T47D (cell line): ENCODE measurements at regions not wholly inside any gene's neighbourhood (a gene's known extent, or its start where the extent isn't known, plus 50 kb on each side); places are given as distances from the start of the nearest gene placed in this dataset.

Experiments
- DNase-seq, 2 experiments: peaks; one replicate each; pipeline versions ENCODE4 v3.0.0 to v3.0.0-alpha.2; 2011 to 2012; ENCODE audit warnings: low read depth in 1 of 2, low spot score in 1 of 2
- JUND ChIP-seq: IDR thresholded peaks from 2 replicates; pipeline ENCODE4 v1.6.1; 2012; ENCODE audit warnings: low read depth
- in situ Hi-C: cut with HindIII; loops from 2 replicates; pipeline ENCODE4 v1.10.0; 2016; ENCODE audit warnings: low sequenced_read_pairs, low pct_unique_long_range_greater_than_20kb

DNA sequence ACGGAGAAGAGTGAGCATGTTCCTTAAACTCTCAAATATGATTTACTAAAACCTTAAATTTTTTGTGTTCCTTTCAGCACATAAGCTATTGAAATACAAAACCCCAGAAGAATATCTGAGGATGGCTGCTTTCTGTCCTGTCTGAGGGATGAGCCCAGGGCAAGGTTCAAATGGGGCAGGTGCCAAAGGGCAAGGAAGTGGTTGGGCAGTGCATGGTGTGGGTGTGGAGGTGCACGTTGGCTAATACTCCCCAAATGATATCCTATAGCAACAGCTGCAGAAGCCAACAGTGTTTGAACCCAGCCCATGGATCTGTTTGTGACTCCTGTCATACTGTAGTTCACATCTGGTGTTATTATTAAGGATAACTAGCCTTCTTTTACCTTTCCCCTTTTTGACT, 183.0 kb downstream of the CDCA7 start:
- TF ChIP-seq JUND = no peak
- in situ Hi-C loops = no loop called here
- no peak for DNase-seq

DNA sequence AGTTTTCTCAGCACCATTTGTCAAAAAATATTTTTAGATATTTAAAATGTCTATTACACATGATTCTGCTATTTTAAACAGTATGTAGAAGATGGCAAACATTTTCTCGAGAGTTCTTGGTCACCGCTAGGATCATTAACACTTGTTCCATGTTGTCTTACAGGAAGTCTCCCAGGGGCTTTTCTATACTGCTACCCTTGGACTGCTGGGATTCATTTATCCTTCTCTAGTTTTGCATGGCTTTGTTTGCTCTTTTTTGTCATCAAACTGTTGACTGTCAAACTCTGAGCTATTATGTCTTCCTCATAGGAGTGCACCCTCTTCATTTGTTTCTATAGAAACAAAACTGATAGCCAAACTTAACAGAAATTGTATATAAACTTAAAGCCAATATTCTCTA, 184.9 kb downstream of the CDCA7 start:
- no peak for TF ChIP-seq JUND
- in situ Hi-C loops = no loop called here
- DNase-seq = no peak

DNA sequence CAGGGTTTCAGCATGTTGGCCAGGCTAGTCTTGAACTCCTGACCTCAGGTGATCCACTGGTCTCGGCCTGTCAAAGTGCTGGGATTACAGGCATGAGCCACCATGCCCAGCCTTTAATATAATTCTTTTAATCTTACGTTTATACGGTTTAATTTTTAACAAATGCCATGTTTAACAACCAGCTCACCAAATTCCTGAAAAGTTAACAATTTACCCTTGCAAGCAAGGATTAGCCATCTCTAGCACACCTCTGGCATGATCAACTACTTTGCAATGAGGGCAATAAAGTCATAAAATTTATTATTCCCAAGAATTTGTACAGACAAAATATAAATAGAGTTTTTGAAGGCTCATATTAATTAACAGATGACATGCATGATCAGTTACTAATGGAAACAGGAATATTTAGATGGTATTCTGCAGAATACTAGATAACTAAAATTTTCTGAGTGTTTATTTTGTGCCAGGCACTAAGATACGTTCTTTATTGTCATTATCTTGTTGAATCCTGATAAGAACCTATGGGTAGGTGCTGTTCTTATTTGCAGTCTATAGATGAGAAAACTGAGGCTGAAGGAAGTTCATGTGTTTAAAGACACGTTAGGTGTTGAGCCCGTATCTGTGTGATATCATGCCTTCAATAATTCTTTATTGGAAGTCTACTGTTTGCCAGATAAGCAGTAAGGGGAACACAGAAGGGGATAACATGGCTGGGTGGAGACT, 190.1 kb downstream of the CDCA7 start:
- in situ Hi-C loops = no loop called here
- no peak for DNase-seq
- TF ChIP-seq JUND = no peak

DNA sequence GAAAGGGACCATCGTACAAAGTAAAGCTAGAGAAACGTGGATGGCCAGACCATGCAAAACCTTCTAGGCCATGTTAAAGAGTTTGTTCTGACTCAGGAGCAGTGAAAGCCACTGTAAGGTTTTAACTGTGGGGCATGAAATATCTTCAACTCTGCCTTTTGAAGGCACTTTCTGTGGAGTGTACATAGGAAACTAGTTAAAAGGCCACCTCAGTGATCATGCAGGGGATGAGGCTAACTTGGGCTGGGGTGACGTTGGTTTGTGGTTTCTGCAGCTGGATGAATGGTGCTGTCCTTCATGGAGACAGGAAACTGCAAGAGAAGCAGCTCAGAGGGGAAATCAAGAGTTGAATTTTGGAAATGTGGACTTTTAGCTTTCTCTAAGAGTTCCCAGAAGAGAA, 190.7 kb downstream of the CDCA7 start:
- TF ChIP-seq JUND = no peak
- in situ Hi-C loops = no loop called here
- DNase-seq = no peak

DNA sequence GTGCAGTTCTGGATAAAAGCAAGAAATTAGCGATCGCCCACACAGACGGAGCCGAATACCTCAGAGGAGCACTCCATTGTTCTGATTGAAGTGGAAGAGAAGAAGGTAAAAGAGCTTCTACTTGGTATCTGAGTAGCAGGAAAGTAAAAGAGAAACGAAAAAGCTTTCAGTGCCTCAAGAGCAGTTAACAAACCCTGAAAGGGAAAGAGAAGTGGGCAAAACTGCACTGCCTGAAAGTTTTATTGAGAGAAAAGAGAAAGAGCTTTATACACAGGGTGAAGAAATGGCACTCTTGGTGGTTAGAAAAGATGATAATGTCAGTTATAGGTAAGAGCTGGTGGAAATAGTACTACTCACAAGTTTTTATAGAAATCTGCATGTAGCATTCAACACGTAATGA, 192.8 kb downstream of the CDCA7 start:
- no peak for DNase-seq
- no peak for TF ChIP-seq JUND
- in situ Hi-C loops = no loop called here

DNA sequence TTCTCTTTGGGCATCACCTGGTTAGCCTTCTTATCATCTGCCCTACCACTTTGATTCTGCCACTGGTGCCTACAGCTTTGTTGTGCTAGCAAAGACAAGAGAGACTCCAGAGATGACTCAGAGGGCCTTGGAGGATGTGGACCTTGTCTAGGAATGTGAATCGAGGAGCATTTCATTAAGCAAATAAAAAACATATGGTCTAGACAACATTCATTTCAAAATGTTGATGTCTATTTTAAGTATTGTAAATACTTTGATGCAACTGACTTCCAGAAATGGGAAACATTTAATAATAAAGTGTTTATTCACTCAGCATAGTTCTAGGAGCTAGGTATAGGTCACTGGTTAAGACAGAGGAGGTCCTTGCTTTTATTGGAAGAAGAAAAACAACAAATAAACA, 195.5 kb downstream of the CDCA7 start:
- no peak for TF ChIP-seq JUND
- DNase-seq = no peak
- in situ Hi-C loops = no loop called here

DNA sequence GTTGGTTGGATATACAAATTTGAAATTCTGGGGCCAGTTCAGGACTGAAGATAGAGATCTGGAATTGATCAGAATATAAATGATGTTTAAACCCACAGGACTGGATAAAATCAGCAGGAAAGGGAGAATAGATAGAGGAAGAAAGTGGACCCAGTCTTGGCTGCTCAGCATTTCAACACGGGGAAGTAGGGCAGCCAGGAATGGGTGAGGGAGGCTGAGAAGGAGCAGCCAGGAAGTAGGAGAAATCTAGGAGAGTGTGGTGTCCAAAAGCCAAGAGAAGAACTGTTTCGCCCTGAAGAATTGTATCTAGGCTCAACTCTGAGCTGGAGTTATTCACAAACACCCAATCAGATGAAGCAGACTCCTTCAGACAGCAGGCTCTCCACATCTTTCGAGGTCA, 197.9 kb downstream of the CDCA7 start:
- no peak for DNase-seq
- in situ Hi-C loops = no loop called here
- TF ChIP-seq JUND = no peak

DNA sequence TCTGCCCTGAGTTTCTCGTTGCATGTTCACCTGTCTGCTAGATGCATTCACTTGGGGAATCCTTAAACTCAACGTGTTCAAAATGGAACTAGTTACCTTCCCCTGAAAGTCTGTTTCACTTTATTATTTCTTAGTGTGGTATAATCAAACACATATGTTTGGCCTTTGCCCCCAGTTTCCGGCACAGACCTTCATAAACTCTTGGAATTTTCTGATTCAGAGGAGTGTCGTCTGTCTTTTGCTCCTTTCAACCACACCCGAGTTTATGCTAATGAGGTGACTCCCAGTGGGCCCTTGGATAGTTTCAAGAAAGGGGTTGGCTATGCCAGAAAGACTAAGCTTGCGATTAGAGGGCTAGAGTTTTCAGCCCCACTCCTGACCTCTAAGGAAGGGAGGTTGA, 198.9 kb downstream of the CDCA7 start:
- DNase-seq = no peak
- in situ Hi-C loops = no loop called here
- no peak for TF ChIP-seq JUND

DNA sequence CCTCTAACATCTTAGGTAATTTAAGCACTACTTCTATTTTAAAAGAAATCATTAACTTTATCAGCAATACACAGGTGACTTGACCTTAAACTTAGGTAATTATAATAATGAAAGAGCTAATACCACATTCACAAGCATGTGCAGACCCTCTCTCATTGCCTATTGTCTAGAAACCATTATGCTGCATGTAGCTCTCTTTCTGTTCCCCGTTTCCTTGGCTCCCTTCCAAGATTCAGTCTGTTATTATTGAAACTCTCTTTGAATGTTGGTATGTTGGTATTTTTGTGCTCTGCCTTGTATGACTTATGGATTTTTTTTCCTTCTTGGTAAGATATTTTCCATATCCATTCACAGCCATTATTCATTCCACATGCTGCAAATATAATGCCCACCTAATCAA, 201.2 kb downstream of the CDCA7 start:
- no peak for TF ChIP-seq JUND
- DNase-seq = peak in 1 of 2 experiments; percentile 6
- in situ Hi-C loops = no loop called here

DNA sequence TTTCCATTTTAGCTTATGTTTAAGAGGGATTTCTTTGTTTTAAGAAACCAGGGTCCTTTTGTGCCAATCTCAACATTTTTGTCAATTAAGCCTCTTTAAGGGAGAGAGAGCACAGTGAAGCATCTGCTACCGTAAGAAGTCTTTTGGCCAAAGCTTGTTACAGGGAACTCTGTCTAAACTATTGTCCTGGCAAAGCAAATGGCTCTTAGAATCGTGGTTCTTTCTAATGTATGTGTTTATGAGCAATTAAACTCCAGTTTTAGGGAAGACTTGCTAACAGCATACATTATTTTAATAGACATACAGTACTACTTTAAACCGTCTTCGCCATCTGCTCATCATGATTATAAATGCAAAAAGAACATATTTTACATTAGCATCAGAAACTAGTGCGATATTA, 202.1 kb downstream of the CDCA7 start:
- in situ Hi-C loops = no loop called here
- DNase-seq = no peak
- TF ChIP-seq JUND = no peak

DNA sequence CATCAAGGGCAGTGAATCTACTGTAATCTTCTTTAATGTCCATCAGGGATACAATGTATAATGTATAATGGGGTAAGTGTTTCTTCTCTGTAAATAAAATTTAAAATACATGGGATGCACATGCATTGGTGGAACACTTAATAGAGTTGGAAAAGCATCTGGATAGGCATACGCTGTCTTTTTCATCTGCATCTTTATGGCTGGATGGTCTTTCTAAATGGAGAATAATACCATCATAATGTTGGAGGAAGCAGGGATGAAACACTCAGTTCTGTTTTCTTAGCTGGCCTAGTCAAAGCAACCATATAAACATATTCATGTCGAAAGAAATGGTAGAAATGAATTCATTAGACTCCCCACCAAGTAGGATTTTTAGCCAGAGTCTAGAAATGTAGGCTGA, 202.8 kb downstream of the CDCA7 start:
- TF ChIP-seq JUND = no peak
- in situ Hi-C loops = no loop called here
- DNase-seq = no peak

DNA sequence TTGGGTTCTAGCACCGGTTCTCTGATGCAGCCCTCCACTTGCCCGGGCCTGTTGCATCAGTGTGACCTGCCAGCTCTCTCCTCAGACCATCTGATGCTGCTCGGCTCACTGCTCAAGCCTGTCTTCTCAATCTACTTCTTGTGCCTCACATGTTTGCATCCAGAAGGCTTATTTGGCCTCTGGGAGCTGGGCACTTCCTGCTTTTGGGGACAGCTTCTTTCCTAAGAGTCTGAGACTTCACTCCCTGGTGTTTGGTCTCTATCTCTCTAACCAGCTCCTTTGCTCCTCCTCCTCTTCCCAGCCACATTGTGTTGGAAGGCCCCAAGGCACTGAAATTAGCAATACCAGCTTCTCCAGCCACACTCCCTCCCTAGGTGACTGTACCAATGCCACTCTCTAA, 212.8 kb downstream of the CDCA7 start:
- DNase-seq = no peak
- no peak for TF ChIP-seq JUND
- in situ Hi-C loops = no loop called here

DNA sequence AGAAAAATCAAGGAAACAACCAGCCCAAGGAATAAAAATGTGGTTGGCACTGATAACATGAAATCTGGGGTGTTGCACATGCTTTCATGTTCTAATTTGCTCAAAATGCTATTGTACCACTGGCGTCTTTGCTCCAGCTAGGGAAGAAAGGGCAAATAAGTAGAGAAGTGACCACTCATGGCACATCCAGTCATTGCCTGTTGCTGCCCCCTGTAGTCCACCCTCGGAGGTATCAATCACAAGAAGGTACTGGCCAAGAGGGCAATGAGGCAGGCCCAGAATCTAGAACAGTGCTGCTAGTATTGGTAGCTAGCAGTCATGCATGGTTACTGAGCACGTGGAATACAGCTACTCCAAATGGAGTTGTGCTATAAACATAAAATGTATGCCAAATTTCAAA, 213.4 kb downstream of the CDCA7 start:
- DNase-seq = peak in 1 of 2 experiments; percentile 27
- no peak for TF ChIP-seq JUND
- in situ Hi-C loops = no loop called here

DNA sequence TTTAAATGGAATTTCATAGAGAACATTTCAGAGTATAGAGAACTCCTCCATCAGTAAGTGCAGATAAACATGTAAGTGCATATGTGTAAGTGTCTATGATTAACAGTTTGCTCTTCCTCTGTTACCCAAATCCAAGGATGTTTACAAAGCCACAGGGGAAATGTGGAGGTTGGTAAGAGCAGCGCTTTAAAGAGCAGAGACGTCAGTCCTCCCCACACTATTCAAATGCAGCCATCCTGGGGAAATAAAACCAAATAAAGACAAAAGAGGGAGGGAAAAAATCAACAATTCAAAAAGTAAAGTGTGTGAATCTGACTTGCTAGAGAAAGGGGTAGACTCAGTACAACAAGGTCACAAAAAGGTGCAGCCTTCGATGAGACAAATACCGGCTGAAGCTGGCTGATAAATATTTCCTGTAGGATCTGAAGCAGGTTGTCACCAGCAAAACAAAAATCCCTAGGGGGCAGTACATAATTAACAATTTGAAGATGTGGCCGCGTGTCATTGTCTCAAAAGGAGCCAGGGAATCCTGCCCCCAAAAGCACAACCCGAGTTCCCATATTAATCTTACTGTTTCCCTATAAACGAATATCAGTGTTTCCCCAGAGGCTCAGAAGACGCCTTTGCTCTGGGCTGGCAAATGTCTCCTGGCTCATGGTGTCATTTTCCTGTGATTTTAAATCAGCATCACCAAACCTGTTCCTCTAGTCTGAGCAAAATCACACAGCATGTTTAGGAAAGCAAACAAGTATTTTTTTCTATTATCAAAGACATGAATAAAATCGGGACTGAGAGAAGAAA, 216.5 kb downstream of the CDCA7 start:
- in situ Hi-C loops = no loop called here

More for the DNA sequence above, 216.5 kb downstream of the CDCA7 start:
- DNase-seq = peak; percentile 4 to 57
- TF ChIP-seq JUND = no peak
